ENCODE measurements at regions not wholly inside any gene's neighbourhood (a gene's known extent, or its start where the extent isn't known, plus 50 kb on each side); places are given as distances from the start of the nearest gene placed in this dataset.

- no peak overlapping the region for H3K9ac ChIP-seq (ENCODE audit: control insufficient read depth, insufficient read depth, low read length)
- WGBS (ENCODE audit: insufficient coverage, insufficient replicate concordance, low lambda C conversion rate, missing lambda C conversion rate), result 32% methylated on average over 12 of the region's 12 CpGs
Measured at GRCh38 chr20:23257106-23257761, 93.4 kb upstream of the NXT1 start.

More at GRCh38 chr20:23257106-23257761, 93.4 kb upstream of the NXT1 start:
- H3K36me3 ChIP-seq (ENCODE audit: control insufficient read depth in 2 of 2, insufficient read depth in 2 of 2, low read length in 1 of 2), result no peaks in the 10 kb centered on the region
- no TSS peak for BruUV-seq (replicated peaks)
- DNase-seq (ENCODE audit: low read depth, low spot score) (no peak), FAIRE-seq (no peak), ATAC-seq (no peak)
- H3K4me2 ChIP-seq (ENCODE audit: control insufficient read depth, insufficient read depth), result no peak overlapping the region
- H3K79me2 ChIP-seq (ENCODE audit: control insufficient read depth, insufficient read depth, low read length), result no peaks in the 10 kb centered on the region
- H3K27me3 ChIP-seq (replicated peaks in 1 of 2; ENCODE audit: control insufficient read depth in 2 of 2, insufficient read depth in 2 of 2, low read length in 1 of 2), result no peaks in the 10 kb centered on the region; a peak in 1 of 4 replicates
- H2AFZ ChIP-seq (ENCODE audit: control insufficient read depth, low read depth, low read length), result no peak overlapping the region
- no peak overlapping the region for H3K27ac ChIP-seq (ENCODE audit: control insufficient read depth, insufficient read depth)
- intact Hi-C loops (cut with micrococcal nuclease; ENCODE audit: unreplicated experiment) (no loop called here), in situ Hi-C loops (cut with MboI) (no loop called here)
- POLR2A ChIA-PET, result no interaction called here
- TF ChIP-seq ZNF622 (IDR thresholded peaks at IDR 0.05), result no peak
- no peak for TF ChIP-seq IKZF2 (IDR thresholded peaks at IDR 0.05)
- TF ChIP-seq SIN3A (IDR thresholded peaks at IDR 0.05; ENCODE audit: low read depth, low read length), result no peak
- TF ChIP-seq PBX3 (IDR thresholded peaks at IDR 0.05; ENCODE audit: insufficient replicate concordance, low read depth, low read length), result no peak
- no peak for TF ChIP-seq HSF1 (IDR thresholded peaks at IDR 0.05; ENCODE audit: low read depth, low read length)
- TF ChIP-seq SIX5 (IDR thresholded peaks at IDR 0.05; ENCODE audit: low read depth, low read length, severe bottlenecking), result no peak
- TF ChIP-seq CREM (IDR thresholded peaks at IDR 0.05; ENCODE audit: low read depth), result no peak
- TF ChIP-seq MAX (IDR thresholded peaks at IDR 0.05; ENCODE audit: low read depth, low read length), result no peak
- TF ChIP-seq MTA2 (IDR thresholded peaks at IDR 0.05; ENCODE audit: low read depth), result no peak
- TF ChIP-seq TARDBP (IDR thresholded peaks at IDR 0.05; ENCODE audit: borderline replicate concordance), result no peak
- TF ChIP-seq ZBED1 (IDR thresholded peaks at IDR 0.05; ENCODE audit: borderline replicate concordance), result no peak
- TF ChIP-seq NR2C2 (IDR thresholded peaks at IDR 0.05; ENCODE audit: borderline replicate concordance, control insufficient read depth, insufficient read length, low read depth), result no peak
- TF ChIP-seq RELA (IDR thresholded peaks at IDR 0.05; ENCODE audit: borderline replicate concordance, partially characterized antibody), result no peak
- no peak for TF ChIP-seq ESRRA (IDR thresholded peaks at IDR 0.05; ENCODE audit: low read length)
- H3K4me1 ChIP-seq (ENCODE audit: control insufficient read depth, insufficient read depth, low read length), result no peaks in the 10 kb centered on the region
- H3K9me3 ChIP-seq (replicated peaks; ENCODE audit: control insufficient read depth, insufficient read depth, low read length), result no peaks in the 10 kb centered on the region
- RAD21 ChIA-PET (ENCODE audit: unreplicated experiment), result interaction anchor here (1.2 kb wide), 1 partner anchor 10 kb away, joined by 4 read pairs; no protein-coding TSS in a partner anchor
- no peaks in the 10 kb centered on the region for H4K20me1 ChIP-seq (ENCODE audit: control insufficient read depth, insufficient read depth)
- SMC1A ChIA-PET (ENCODE audit: uncharacterized antibody, unreplicated experiment), result interaction anchor here (0.9 kb wide), 1 partner anchor 85 kb away, joined by 3 read pairs; no protein-coding TSS in a partner anchor
- CTCF ChIA-PET, result no interaction called here
- no peak overlapping the region for H3K4me3 ChIP-seq

Data from GM12878 (cell line).